HG02885 (cell line): ENCODE measurements at regions not wholly inside any gene's neighbourhood (a gene's known extent, or its start where the extent isn't known, plus 50 kb on each side); places are given as distances from the start of the nearest gene placed in this dataset.

Experiments
- ATAC-seq: cut with Tn5 transposase; IDR thresholded peaks from one replicate; pipeline ENCODE4 v1.9.1; 2021; ENCODE audit warnings: mild to moderate bottlenecking; ENCODE audit not compliant: unreplicated experiment, poor library complexity

DNA sequence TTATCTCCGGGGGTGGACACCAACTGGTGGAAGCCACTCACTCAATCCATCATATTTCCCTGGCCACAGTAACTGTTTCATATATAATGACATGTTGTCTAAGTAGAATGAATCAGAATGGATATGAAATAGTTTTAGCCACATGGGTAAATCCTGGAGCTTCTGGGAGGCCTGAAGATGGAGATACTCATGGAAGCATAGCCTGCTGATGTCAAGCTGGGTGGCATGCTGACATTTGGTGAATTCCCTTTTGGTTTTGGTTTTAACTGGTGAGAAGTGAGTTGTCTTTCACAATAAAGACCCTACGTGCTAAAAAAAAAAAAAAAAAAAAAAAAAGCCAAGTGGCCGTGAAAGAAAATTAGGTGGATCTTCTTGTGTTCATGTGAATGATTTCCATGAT lies 105.3 kb upstream of the ITGA6 start:
- no peak for ATAC-seq

DNA sequence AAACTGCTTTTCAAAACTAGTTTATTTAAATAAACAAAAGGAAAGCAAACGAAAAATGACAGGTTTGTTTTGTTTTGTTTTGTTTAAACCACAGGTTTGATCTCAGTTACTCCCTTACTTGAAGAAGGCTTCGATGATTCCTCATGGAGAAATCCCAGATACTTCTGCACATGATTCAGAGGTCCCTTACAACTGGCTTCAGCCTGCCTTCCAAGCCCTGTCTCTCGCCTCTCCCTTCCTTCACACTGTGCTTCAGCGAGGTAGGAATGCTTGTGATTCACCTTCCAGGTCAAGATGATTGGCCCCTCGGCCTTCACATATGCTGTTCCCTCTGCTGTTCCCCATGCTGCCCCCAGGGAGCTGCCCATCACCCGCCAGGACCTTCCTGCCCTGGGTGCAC lies 104.1 kb upstream of the ITGA6 start:
- no peak for ATAC-seq

DNA sequence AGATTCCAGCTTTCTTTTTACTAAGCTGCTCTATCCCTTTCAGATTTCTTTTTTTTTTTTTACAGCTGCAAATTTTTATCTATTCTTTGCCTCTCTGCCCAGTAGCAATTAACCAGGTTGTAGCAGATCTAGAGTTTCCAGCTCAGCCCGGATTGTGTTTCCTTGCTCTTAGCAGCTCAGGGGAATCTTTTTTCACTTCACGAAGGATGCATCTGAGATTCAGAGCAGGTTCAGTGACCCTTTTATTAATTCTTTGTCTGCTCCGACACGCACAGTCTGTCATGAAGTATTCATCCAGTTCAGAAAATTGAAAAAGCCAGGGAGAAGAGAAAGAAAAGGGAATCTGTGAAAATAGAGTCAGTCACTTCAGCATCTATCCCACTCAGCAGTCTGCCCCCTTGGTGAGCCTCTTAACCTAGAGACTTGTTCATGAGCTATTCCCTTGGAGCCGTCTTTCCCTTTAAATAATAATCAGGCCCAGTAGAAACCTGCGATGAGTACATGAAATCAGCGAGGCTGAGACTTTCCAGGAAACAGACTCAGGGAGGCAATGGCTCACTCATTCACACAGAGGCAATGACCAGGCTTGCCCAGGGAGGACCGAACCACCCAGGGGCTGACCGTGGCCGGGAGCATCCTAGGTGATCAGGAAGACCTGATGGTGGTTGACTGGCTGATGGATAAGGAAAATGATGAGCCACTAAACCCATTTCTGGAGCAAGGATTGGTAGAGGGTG lies 103.4 kb upstream of the ITGA6 start:
- ATAC-seq = no peak

- ATAC-seq = no peak
These were observed 101.2 kb upstream of the ITGA6 start for GRCh38 chr2:172326211-172326509.

DNA sequence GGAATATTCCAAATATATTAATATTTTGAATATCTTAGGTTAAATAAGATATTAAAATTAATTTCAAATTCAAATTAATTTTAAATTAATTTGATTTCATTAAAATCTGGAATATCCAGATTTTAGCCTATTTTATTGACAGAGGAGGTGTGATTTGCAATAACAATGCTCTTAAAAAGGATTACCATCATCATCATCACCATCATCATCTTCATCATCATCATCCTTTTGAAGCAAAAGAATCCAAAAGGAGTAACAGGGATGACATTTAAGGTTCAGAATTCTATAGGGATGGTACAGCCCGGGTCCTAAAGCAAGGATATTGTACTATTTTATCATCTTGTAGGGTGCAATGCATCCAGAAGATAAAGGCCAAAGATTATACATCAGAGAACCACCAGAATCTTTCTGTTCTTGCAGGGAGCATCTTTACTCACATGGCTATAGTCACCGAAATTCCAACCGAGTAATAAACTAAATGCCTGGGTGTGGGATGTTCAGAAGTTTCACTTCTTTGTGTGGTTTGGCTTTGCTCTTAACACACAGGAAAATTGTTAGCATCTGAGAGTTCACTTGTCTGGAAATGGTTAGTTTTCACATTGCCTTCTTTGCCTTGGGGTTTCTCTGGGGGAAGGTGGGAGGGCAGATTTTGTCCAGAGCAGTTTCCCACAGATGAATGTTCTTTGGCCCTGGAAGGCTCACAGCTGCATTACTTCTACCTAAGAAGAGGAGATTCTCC lies 99.1 kb upstream of the ITGA6 start:
- ATAC-seq = no peak

DNA sequence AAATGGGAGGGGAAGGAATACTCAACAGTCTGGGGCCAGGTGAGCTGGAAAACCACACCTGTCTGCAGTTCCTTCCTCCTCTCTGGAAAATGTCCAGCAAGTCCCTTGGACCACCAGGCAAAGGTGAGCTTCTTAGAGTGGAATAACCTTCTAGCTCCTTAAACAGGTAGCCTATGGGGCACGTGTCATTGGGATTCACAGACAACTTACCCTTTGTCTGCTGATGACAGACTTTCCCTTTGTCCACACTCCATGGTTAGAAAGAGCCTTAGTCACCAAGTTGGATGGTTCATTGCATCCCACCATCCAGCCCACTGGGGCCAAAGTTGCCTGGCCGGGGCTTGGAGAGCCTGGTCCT lies 98.0 kb upstream of the ITGA6 start:
- ATAC-seq = no peak

DNA sequence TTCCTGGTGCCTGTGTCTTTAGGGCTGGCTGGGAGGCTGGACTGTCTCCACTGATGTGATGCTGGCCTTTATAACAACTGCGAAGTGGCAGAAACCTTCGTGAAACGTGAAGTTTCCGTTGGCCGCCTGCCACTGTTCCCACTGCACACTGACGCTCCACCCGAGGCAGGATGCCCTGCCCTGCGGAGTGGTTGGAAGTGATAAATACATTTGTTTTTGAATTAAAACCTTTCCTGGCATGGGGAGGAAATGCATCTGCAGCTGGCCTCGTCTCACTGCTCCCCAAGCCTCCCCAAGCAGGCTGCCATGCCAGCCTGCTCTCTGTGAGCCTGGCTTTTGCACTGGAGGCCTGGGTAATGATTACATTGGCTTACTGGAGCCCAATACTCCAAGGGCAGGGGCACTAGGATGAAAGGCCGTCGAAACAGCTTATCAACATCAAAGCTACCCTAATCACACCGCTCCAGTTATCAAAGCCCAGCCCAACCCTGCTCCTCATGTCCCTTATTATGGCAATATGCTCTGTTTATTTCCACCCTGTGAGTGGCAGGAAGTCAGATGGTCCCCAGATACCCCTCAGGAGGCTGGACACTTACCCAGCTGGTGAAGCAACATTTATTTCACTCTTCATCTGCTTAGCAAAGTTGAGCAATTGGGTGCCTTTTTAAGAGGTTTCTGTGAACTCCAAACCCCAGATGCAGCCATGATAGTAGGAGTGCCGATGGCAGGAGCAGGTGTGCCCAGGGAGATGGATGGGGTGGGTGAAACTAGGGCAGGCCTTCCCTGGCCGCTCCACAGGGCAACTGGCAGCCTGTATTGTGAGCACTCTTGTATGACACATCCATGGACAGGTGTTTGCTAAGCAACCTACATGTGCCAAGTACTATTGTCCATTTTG lies 97.4 kb upstream of the ITGA6 start:
- ATAC-seq = no peak

DNA sequence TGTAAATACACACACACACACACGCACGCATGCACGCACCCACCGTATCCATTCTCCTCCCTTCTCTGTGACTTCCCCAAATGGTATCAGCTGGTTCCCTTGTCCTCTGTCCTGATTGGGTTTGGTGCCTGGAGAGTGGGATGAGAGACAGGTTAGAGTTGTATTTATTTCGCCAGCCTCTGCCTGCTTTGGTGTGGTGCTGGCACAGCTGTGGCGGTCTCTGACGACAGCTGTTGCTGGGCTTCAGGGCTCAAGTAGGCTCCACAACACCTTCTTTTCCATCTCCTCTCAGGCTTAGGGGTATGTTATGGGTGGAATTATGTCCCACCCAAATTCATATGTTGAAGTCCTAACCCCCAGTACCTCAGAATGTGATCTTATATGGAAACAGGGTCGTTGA lies 94.9 kb upstream of the ITGA6 start:
- no peak for ATAC-seq

DNA sequence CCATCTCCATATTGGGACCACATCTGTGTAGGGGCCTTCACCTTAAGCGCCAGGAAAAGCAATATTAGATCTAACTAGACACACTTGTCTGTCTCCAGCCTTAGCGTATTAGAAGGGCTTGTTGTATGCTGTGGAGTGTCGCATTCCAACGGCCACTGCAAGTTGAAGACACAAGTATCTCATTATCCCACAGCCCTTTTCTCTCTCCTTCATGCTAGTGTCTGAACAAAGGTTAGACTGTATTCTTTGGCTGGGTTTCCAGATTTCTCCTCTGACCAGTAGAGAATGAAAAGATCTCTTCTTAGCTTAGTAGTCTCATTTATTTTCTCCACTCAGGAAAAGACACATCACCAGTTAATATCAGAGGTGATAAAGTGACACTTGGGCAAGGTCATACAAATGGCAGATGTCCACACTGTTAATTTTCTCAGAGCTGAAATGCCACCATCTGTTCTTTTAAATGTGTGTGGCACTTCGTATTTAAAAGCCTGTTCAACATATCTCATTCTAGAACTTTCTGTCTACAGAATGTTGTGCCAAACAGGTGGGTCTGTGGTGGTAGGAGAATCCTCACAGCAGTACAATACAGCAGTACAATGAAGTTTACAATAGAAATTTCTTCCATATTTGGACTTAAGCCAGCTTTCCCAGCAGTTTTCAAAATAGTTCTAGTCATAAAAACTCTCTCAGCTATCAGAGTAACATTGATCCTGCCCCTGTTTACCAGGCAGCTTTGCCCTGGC lies 94.0 kb upstream of the ITGA6 start:
- no peak for ATAC-seq

DNA sequence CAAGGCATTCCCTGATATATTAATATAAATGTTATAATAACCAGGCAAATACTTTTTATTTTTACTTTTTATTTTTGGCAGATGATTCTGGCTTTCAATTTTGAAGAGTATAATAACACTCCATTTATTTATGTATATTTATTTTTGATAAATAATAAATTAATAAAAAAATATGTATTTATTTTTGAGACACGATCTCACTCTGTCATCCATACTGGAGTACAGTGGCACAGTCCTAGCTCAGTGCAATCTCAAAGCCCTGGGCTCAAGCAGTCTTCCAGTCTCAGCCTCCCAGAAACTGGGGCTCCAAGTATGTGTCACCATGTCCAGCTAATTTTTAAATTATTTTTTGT lies 93.4 kb upstream of the ITGA6 start:
- no peak for ATAC-seq

DNA sequence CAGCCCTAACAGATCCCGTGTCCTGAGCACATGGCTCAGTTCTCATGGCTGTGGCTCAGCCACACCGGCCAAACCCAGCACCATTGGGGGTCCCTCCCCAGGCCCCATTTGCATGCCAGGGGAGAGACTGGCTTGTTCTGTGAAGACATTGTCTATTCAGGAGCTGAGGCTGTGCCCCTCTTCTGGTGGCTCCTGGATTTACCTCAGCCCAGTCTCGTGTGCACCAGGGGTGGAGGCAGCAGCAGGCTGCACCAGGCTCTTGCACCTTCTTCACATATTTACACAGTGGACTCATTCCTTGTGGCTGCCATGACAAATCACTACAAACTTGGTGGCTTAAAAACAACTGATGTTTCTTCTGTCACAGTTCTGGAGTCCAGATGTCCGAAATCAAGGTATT lies 92.4 kb upstream of the ITGA6 start:
- no peak for ATAC-seq

GRCh38 chr2:172335736-172336135 lies 91.7 kb upstream of the ITGA6 start:
- ATAC-seq = no peak

DNA sequence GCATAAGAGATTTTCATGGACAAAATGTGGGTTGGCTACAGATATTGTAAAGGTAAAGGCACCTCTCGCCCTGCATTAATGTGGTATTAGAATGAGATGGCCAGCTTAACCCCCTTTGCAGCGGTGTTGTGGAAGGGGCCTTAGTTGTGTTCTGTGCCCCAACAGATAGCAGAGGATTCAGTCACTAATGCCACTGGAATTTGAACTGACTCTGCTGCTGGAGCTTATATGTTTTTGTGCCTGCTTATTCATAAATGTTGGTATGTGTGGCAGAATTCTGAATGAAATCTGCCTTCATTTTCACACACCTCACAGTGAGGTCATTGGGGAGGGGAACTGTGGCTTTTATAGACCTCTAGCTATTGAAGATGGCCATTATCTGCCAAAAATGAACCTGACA lies 90.7 kb upstream of the ITGA6 start:
- no peak for ATAC-seq

DNA sequence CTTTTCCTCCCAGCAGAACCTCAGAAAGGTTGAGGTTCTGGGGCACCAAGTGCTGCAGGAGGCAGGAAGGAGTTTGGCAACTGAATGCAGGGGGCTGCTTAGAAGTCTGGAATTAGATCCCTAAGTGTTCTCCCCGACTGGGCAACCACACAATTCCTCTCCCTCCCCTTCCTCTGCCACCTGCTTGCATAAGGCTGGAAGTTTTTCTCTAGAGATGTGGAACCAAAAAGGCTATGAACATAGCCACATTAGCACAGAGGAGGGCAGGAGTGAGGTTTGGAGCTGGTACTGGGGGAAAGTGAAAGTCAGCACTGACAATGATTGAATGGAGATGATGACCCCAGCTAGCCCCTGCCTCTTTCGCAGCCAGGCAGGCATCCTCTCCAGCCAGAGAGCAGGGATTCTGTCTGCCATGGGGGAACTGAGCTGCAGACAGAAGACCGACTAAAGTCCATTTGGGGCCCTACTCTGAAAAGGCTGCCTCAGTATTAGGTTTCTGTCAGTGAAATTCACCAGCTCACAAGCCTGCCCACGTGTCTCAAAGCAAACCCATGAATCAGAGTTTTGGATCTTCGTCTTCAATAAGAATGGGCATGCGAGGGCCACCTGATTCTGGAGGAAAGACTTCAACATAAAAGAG lies 87.9 kb upstream of the ITGA6 start:
- ATAC-seq = no peak

DNA sequence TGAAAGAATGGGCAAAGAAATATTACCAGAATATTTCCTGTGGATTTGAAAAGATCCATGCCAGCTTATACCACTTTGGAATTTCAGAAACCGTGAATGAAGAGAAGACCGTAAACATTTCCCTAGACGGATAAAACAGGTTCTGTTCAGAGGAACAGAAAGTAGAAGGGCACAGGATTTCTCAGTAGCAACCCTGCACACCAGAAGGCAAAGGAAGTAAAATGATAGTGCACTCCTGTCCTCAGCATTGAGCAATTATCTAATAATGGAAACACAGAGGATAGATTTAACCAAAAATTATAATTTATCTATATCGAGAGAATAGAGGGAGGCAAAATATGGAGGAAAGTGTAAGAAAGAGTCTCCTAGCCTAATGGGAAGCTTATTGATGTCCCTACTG lies 87.0 kb upstream of the ITGA6 start:
- ATAC-seq = no peak

DNA sequence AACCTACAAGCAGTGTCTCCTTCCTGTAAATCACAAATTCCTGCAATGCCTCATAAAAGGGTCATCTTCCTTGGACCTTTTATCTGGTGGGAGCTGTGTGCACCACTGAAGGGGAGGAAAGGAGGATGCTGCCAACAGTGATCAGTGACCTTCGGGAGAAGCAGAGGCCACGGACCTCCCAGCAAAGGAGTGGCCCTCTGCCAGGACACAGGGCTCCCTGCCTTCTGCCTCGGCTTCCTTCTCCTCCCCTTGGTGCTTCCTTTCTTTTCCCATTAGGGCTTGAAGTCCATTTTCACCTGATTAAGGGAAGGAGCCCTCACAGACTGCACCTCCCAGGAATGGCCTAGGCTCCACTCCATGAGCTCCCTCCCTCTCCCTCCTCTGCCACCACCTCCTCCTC lies 85.3 kb upstream of the ITGA6 start:
- ATAC-seq = no peak

DNA sequence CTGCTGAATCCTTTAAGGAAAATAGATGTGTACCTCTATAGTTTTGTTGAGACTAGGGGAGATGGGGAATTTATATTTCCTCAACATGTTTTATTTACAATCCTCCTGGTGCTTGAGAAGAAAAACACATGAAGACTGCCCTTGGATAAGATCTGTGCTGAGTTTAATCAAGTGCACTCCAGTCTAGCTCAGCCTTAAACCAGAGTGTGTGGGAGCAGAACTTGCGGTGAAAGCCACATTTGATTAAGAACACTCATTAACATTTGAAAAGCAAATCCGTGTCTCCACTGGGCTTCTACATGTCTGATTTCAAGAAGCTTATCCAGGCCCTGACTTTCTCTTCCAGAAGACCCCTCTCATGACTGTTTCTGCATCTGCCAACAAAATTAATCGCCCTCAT lies 84.8 kb upstream of the ITGA6 start:
- ATAC-seq = no peak

DNA sequence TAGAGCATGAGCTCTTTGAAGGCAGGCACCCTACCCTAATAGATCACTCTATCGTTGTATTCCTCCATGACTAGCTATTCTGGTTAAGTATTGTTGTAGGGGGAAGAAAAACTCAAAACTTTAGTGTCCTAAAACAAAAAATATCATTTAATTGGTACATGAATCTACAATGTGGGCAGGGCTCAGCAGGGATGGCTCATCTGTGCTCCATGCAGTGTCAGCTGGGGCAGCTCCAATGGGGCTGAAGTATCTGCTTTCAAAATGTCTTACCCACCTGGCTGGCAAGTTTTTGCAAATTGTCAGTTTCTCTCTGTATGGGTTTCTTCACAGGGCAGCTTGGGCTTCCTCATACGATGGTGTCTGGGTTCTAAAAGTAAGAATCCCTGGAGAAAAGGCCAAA lies 83.2 kb upstream of the ITGA6 start:
- ATAC-seq = no peak

DNA sequence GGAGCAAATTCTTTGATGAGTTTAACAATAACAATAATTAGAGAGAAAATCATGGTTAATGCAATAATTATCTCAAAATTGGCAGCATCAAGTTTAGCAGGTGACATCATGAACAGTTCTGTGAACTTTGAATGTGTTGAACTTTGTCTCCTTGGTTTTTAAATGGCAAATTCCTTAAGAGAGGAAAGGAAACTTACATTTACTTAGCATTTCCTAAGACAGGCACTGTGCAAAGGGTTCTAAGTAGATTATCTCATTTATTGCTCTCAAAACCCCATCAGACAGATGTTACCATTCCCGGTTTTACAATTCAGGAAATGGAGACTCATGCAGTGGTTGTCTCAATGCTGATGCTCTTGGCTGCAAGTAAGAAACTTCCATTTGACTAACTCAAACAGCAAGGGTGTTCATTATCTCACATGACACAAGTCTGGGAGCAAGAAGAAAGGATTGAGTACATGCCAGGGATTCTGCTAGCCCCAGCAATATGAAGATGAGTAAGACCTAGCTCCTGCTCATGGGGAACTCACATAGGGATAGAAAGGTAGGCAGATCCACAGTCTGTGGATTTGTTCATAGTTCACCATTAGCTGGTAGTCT lies 81.3 kb upstream of the ITGA6 start:
- ATAC-seq = no peak
